Endothelial cell of umbilical vein (primary cell): ENCODE measurements at regions not wholly inside any gene's neighbourhood (a gene's known extent, or its start where the extent isn't known, plus 50 kb on each side); places are given as distances from the start of the nearest gene placed in this dataset.

Experiments used
- BruUV-seq: library from RNA; stranded (reverse); fragments of 400-500 nt; replicated peaks from 2 replicates; lab custom pipeline; 2021; lab: Mats Ljungman, UMichigan
- CTCF ChIA-PET: fragments of 300-600, 350-600 bp; sonication (Branson Sonifier 250); formaldehyde crosslinking; loops from one replicate; lab custom pipeline; 2021; ENCODE audit warnings: antibody characterized with exemption, inconsistent platforms; lab: Charles Lee
- POLR2A ChIA-PET: fragments of 300-600, 350-600 bp; sonication (Branson Sonifier 250); formaldehyde crosslinking; loops from one replicate; lab custom pipeline; 2021; ENCODE audit warnings: antibody characterized with exemption, inconsistent platforms; lab: Charles Lee
- DNase-seq: peaks from one replicate; pipeline ENCODE4 v3.0.0-alpha.2; 2011; ENCODE audit warnings: low read depth, low spot score
- FAIRE-seq: peaks from 2 replicates; lab custom pipeline; 2011; peaks lifted over from hg19 to GRCh38; lab: Jason Lieb, UNC
- H2AFZ ChIP-seq: 2 replicates; pipeline ENCODE4 v1.6.0; 2012; ENCODE audit warnings: low read depth, low read length, control low read depth, inconsistent platforms
- H3K27ac ChIP-seq: 2 replicates; pipeline ENCODE4 v1.5.1; 2011; ENCODE audit warnings: low read depth, mild to moderate bottlenecking, control low read depth, low read length, moderate library complexity; ENCODE audit not compliant: insufficient read depth
- H3K27me3 ChIP-seq, 2 experiments: 2 replicates each; pipeline versions ENCODE4 v1.6.0 to v1.6.1; 2011; ENCODE audit warnings: low read length in 2 of 2, mixed read lengths in 1 of 2; ENCODE audit not compliant: control insufficient read depth in 2 of 2, insufficient read depth in 2 of 2
- H3K36me3 ChIP-seq, 2 experiments: 2 replicates in 1 of 2; 3 replicates in 1 of 2; pipeline ENCODE4 v1.5.1; 2011; ENCODE audit warnings: low read length in 2 of 2, mild to moderate bottlenecking in 1 of 2, moderate library complexity in 1 of 2; ENCODE audit not compliant: control insufficient read depth in 2 of 2, insufficient read depth in 2 of 2; ENCODE audit errors: extremely low read depth in 1 of 2
- H3K4me1 ChIP-seq: 3 replicates; pipeline ENCODE4 v1.5.1; 2011; ENCODE audit warnings: mild to moderate bottlenecking, low read length; ENCODE audit not compliant: control insufficient read depth, insufficient read depth; ENCODE audit errors: extremely low read depth
- H3K4me2 ChIP-seq: 2 replicates; pipeline ENCODE4 v1.6.1; 2011; ENCODE audit warnings: low read length, control low read depth, mixed read lengths; ENCODE audit not compliant: insufficient read depth
- H3K4me3 ChIP-seq, 3 experiments: fragments of 200-600 bp in 1 of 3; sonication (generic), shearing (Covaris generic) in 1 of 3; replicated peaks in 1 of 3; 2 replicates each; pipeline ENCODE4 v1.5.1; 2011 to 2016; ENCODE audit warnings: control low read depth in 3 of 3, low read length in 3 of 3, mild to moderate bottlenecking in 2 of 3, inconsistent platforms in 1 of 3, low read depth in 1 of 3, moderate library complexity in 1 of 3; ENCODE audit not compliant: insufficient read depth in 1 of 3
- H3K79me2 ChIP-seq: 2 replicates; pipeline ENCODE4 v1.6.0; 2012; ENCODE audit warnings: low read length, inconsistent platforms; ENCODE audit not compliant: control insufficient read depth, insufficient read depth
- H3K9ac ChIP-seq: replicated peaks from 2 replicates; pipeline ENCODE3; 2011; ENCODE audit warnings: low read length, control low read depth; ENCODE audit not compliant: insufficient read depth; ENCODE audit errors: extremely low read depth
- H3K9me1 ChIP-seq: replicated peaks from 3 replicates; pipeline ENCODE4 v1.6.0; 2011; ENCODE audit warnings: mild to moderate bottlenecking, low read length; ENCODE audit not compliant: control insufficient read depth, insufficient read depth; ENCODE audit errors: extremely low read depth
- H3K9me3 ChIP-seq: replicated peaks from 2 replicates; pipeline ENCODE4 v1.5.1; 2012; ENCODE audit warnings: low read length, inconsistent platforms; ENCODE audit not compliant: control insufficient read depth, insufficient read depth
- H4K20me1 ChIP-seq: replicated peaks from 2 replicates; pipeline ENCODE3; 2011; ENCODE audit warnings: mild to moderate bottlenecking, low read length; ENCODE audit not compliant: control insufficient read depth, insufficient read depth; ENCODE audit errors: extremely low read depth
- EZH2 ChIP-seq: IDR thresholded peaks from 2 replicates; pipeline ENCODE4 v1.6.1; 2012; ENCODE audit warnings: borderline replicate concordance, low read depth, mild to moderate bottlenecking, moderate library complexity, low read length, inconsistent platforms; ENCODE audit not compliant: severe bottlenecking
- FOS ChIP-seq: IDR thresholded peaks from 2 replicates; pipeline ENCODE4 v1.6.1; 2011; ENCODE audit warnings: mild to moderate bottlenecking, low read length, moderate library complexity, borderline replicate concordance; ENCODE audit not compliant: insufficient read depth
- GATA2 ChIP-seq: IDR thresholded peaks from 2 replicates; pipeline ENCODE4 v1.7.0; 2011; ENCODE audit warnings: low read depth, mild to moderate bottlenecking, moderate library complexity, mixed read lengths, low read length; ENCODE audit not compliant: insufficient read length, insufficient read depth
- JUN ChIP-seq: IDR thresholded peaks from 2 replicates; pipeline ENCODE4 v1.6.1; 2011; ENCODE audit warnings: borderline replicate concordance, low read depth; ENCODE audit not compliant: insufficient read length, insufficient read depth
- MYC ChIP-seq: IDR thresholded peaks from one replicate; pipeline ENCODE4 v1.6.1; 2011; ENCODE audit warnings: mild to moderate bottlenecking, low read depth, low read length
- POLR2A ChIP-seq: IDR thresholded peaks from 2 replicates; pipeline ENCODE4 v1.6.1; 2012; ENCODE audit warnings: low read depth, mild to moderate bottlenecking, control low read depth, low read length
- POLR2AphosphoS5 ChIP-seq: IDR thresholded peaks from 2 replicates; pipeline ENCODE4 v1.6.1; 2012; ENCODE audit warnings: low read depth, mild to moderate bottlenecking, control low read depth, low read length, moderate library complexity; ENCODE audit not compliant: insufficient read depth
- dilution Hi-C: fragments of 300-500 bp; cut with MboI; formaldehyde crosslinking; loops from one replicate; pipeline ENCODE4 v1.15.0; 2019; ENCODE audit warnings: low sequenced_read_pairs; ENCODE audit not compliant: extremely low pct_ligation_motif_present
- intact Hi-C: fragments of 100-400 bp; cut with micrococcal nuclease; formaldehyde crosslinking; loops from one replicate; pipeline ENCODE4 v1.10.0; 2022
- TF ChIP-seq, protein P1 (sequence below): IDR thresholded peaks from 2 replicates; pipeline ENCODE4 v1.6.1; 2011; ENCODE audit not compliant: insufficient read depth, insufficient read length
- TF ChIP-seq, protein P2 (sequence below), 2 donors: IDR thresholded peaks; 1 replicate in 1 of 2; 2 replicates in 1 of 2; pipeline ENCODE4 v1.5.1; 2011; ENCODE audit warnings: low read length in 2 of 2, mild to moderate bottlenecking in 2 of 2, moderate library complexity in 2 of 2, control low read depth in 1 of 2, inconsistent platforms in 1 of 2, low read depth in 1 of 2; ENCODE audit not compliant: insufficient read depth in 1 of 2; ENCODE audit errors: extremely low read depth in 1 of 2

DNA sequence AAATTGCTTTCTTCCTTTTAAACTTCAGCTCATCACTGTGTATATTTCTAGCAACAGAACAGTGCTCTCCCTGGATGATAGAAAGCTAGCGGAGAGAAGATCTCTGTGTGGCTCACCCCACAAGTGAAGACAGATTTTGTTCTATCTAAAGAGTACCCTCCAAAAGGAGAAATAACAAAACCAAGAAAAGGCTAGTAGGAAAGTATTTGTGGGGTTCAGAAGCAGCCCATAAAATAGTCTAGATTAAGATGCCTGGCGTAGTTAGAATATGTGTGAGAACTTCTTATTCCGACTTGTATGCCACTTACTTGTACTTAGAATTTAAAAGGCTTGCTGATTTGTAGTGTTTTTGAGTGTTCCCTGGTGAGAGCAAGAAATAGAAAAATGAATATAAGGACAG, 214.9 kb upstream of the IL12A start:
- FAIRE-seq (no peak), DNase-seq (no peak)
- H3K9ac ChIP-seq, result peak overlapping the region; percentile 33
- H3K4me1 ChIP-seq, result peaks cover 34% of the 10 kb centered on the region
- no peak overlapping the region for H2AFZ ChIP-seq
- no peak overlapping the region for H3K27ac ChIP-seq
- ChIA-PET POLR2A (no interaction called here), CTCF (interaction anchor here (3.1 to 4.4 kb wide), 4 partner anchors 11 to 32 kb away, joined by 21 to 58 read pairs (median 28); no protein-coding TSS in a partner anchor)
- no peaks in the 10 kb centered on the region for H3K27me3 ChIP-seq
- H3K9me3 ChIP-seq, result no peaks in the 10 kb centered on the region
- no peaks in the 10 kb centered on the region for H3K9me1 ChIP-seq
- H3K79me2 ChIP-seq, result peaks cover 83% of the 10 kb centered on the region
- dilution Hi-C loops, result no loop called here
- H4K20me1 ChIP-seq, result no peaks in the 10 kb centered on the region
- BruUV-seq, result no TSS peak
- H3K36me3 ChIP-seq, result no peaks in the 10 kb centered on the region
- no peak overlapping the region for H3K4me3 ChIP-seq
- intact Hi-C loops, result loop anchor here (2.0 kb wide), 2 partner anchors 31 to 79 kb away; no protein-coding TSS in a partner anchor
- no peak for TF ChIP-seq GATA2
- TF ChIP-seq POLR2A, result no peak
- no peak for TF ChIP-seq JUN
- TF ChIP-seq POLR2AphosphoS5, result no peak
- TF ChIP-seq, protein P1, sequence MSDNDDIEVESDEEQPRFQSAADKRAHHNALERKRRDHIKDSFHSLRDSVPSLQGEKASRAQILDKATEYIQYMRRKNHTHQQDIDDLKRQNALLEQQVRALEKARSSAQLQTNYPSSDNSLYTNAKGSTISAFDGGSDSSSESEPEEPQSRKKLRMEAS, result no peak
- TF ChIP-seq, protein P2, sequence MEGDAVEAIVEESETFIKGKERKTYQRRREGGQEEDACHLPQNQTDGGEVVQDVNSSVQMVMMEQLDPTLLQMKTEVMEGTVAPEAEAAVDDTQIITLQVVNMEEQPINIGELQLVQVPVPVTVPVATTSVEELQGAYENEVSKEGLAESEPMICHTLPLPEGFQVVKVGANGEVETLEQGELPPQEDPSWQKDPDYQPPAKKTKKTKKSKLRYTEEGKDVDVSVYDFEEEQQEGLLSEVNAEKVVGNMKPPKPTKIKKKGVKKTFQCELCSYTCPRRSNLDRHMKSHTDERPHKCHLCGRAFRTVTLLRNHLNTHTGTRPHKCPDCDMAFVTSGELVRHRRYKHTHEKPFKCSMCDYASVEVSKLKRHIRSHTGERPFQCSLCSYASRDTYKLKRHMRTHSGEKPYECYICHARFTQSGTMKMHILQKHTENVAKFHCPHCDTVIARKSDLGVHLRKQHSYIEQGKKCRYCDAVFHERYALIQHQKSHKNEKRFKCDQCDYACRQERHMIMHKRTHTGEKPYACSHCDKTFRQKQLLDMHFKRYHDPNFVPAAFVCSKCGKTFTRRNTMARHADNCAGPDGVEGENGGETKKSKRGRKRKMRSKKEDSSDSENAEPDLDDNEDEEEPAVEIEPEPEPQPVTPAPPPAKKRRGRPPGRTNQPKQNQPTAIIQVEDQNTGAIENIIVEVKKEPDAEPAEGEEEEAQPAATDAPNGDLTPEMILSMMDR (IDR thresholded peaks at IDR 0.05; ENCODE audit: extremely low read depth in 1 of 2, insufficient read depth in 1 of 2, low read depth in 1 of 2, low read length in 2 of 2), result no peak
- TF ChIP-seq MYC, result no peak
- TF ChIP-seq EZH2, result no peak
- TF ChIP-seq FOS, result no peak
- no peak overlapping the region for H3K4me2 ChIP-seq
